Stomach (tissue), 8 donors: ENCODE measurements at regions not wholly inside any gene's neighbourhood (a gene's known extent, or its start where the extent isn't known, plus 50 kb on each side); places are given as distances from the start of the nearest gene placed in this dataset.

Source experiments
- DNase-seq, 2 donors: peaks; one replicate each; pipeline versions ENCODE4 v3.0.0 to v3.0.0-alpha.2; 2013 to 2019
- H3K27ac ChIP-seq, 5 donors: fragments of 200-600 bp in 4 of 5; sonication (generic) in 4 of 5; one replicate each; pipeline ENCODE4 v1.5.1; 2013 to 2019; ENCODE audit warnings: mild to moderate bottlenecking in 1 of 5, moderate library complexity in 1 of 5
- H3K27me3 ChIP-seq, 3 donors: fragments of 200-600 bp; sonication (generic); one replicate each; pipeline ENCODE4 v1.5.1; 2017 to 2019; ENCODE audit warnings: mixed run types in 1 of 3
- H3K36me3 ChIP-seq, 4 donors: fragments of 200-600 bp; sonication (generic); 1 replicate in 3 of 4; 2 replicates in 1 of 4; pipeline ENCODE4 v1.5.1; 2016 to 2019
- H3K4me1 ChIP-seq, 4 donors: fragments of 200-600 bp; sonication (generic); one replicate each; pipeline ENCODE4 v1.5.1; 2016 to 2019
- H3K4me3 ChIP-seq, 4 donors: fragments of 200-600 bp; sonication (generic) in 3 of 4; one replicate each; pipeline ENCODE4 v1.5.1; 2016 to 2019; ENCODE audit warnings: mild to moderate bottlenecking in 1 of 4
- H3K9me3 ChIP-seq, 4 donors: fragments of 200-600 bp; sonication (generic); one replicate each; pipeline ENCODE4 v1.5.1; 2016 to 2019
- EP300 ChIP-seq: sonication (generic); formaldehyde crosslinking; IDR thresholded peaks from one replicate; pipeline ENCODE4 v1.6.1; 2017; ENCODE audit warnings: antibody characterized with exemption
- POLR2A ChIP-seq, 4 donors: fragments of 450-650 bp; IDR thresholded peaks; one replicate each; pipeline ENCODE4 v1.6.1; 2016; ENCODE audit warnings: antibody characterized with exemption in 4 of 4, control low read depth in 2 of 4, mild to moderate bottlenecking in 1 of 4, moderate library complexity in 1 of 4
- POLR2AphosphoS5 ChIP-seq, 3 donors: sonication (generic); formaldehyde crosslinking; IDR thresholded peaks; one replicate each; pipeline ENCODE4 v1.6.1; 2016; ENCODE audit warnings: antibody characterized with exemption in 3 of 3
- WGBS, 5 donors: extraction: QIAGEN DNeasy Blood & Tissue Kit in 3 of 5; methylation state at CpG; one replicate each; pipeline versions ENCODE4 v1.1.5 to v1.1.7; 2013 to 2018; 5-methylcytosine and 5-hydroxymethylcytosine counted together
- intact Hi-C: fragments of 100-400 bp; cut with DNase I; formaldehyde crosslinking; loops from one replicate; pipeline ENCODE4 v1.15.1; 2023; ENCODE audit warnings: low total_unique reads
- TF ChIP-seq, protein P1 (sequence below), 7 experiments: fragments of 450-650 bp in 4 of 7; fragments of 200-600 bp in 3 of 7; sonication (generic) in 3 of 7; IDR thresholded peaks; one replicate each; pipeline ENCODE4 v1.5.1; 2016 to 2019; ENCODE audit warnings: antibody characterized with exemption in 7 of 7, control low read depth in 2 of 7, mild to moderate bottlenecking in 1 of 7
- donor health status: healthy with polysubstance abuse.
- donor health status: Bipolar disorder and iron deficiency.
- donor health status: healthy.

DNA sequence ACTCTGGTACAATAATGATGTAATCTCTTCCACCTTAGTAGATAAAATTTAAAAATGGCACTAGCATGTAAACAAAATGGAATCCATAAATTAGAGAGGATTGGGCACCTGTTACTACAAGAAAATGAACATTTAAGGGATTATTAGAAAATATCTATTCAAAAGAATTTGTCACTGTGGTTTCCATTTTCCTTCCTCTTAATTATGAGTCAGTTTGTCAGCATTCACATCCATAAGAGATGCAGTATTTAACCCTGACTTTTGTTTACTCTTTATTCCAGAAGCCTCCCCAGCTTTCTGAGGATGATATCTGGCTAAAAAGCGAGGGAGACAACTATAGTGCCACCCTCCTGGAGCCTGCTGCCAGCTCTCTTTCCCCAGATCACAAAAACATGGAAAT, 72.1 kb downstream of the C9orf152 start:
- Histone ChIP-seq H3K4me3 (no peak overlapping the region), H3K36me3 (peaks cover 8 to 33% (median 28%) of the 10 kb centered on the region in 4 donors), H3K4me1 (peaks cover 0 to 32% (median 17%) of the 10 kb centered on the region in 4 donors), H3K27ac (no peak overlapping the region), H3K27me3 (no peaks in the 10 kb centered on the region), H3K9me3 (no peaks in the 10 kb centered on the region)
- no peak for DNase-seq
- 91 to 100% (median 93%) methylated on average over 1 of the region's 1 CpG for WGBS, 5 donors
- intact Hi-C loops = no loop called here
- no peak for TF ChIP-seq POLR2A (IDR thresholded peaks at IDR 0.05)
- TF ChIP-seq EP300 = no peak
- no peak for TF ChIP-seq POLR2AphosphoS5 (IDR thresholded peaks at IDR 0.05)
- TF ChIP-seq, protein P1, sequence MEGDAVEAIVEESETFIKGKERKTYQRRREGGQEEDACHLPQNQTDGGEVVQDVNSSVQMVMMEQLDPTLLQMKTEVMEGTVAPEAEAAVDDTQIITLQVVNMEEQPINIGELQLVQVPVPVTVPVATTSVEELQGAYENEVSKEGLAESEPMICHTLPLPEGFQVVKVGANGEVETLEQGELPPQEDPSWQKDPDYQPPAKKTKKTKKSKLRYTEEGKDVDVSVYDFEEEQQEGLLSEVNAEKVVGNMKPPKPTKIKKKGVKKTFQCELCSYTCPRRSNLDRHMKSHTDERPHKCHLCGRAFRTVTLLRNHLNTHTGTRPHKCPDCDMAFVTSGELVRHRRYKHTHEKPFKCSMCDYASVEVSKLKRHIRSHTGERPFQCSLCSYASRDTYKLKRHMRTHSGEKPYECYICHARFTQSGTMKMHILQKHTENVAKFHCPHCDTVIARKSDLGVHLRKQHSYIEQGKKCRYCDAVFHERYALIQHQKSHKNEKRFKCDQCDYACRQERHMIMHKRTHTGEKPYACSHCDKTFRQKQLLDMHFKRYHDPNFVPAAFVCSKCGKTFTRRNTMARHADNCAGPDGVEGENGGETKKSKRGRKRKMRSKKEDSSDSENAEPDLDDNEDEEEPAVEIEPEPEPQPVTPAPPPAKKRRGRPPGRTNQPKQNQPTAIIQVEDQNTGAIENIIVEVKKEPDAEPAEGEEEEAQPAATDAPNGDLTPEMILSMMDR (IDR thresholded peaks at IDR 0.05) = no peak

DNA sequence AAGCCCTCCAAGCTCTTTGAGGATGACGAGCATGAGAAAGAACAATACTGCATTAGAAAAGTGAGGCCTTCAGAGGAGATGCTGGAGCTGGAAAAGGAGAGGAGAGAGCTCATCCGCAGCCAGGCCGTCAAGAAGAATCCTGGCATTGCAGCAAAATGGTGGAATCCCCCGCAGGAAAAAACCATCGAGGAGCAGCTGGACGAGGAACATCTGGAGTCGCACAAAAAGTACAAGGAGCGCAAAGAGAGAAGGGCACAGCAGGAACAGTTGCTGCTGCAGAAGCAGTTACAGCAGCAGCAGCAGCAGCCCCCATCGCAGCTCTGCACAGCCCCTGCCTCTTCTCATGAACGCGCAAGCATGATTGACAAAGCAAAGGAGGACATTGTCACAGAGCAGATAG, 71.2 kb downstream of the C9orf152 start:
- Histone ChIP-seq H3K4me1 (peaks cover 0 to 38% (median 26%) of the 10 kb centered on the region in 4 donors), H3K4me3 (no peak overlapping the region), H3K27ac (peak overlapping the region in 1 of 5 donors; percentile 11), H3K36me3 (peaks cover 8 to 33% (median 28%) of the 10 kb centered on the region in 4 donors), H3K27me3 (no peaks in the 10 kb centered on the region), H3K9me3 (no peaks in the 10 kb centered on the region)
- DNase-seq = no peak
- intact Hi-C loops = no loop called here
- WGBS, 5 donors = 72 to 89% (median 80%) methylated on average over 11 of the region's 11 CpGs
- TF ChIP-seq, protein P1 (IDR thresholded peaks at IDR 0.05) = no peak
- TF ChIP-seq POLR2AphosphoS5 (IDR thresholded peaks at IDR 0.05) = no peak
- TF ChIP-seq POLR2A (IDR thresholded peaks at IDR 0.05) = no peak
- no peak for TF ChIP-seq EP300

DNA sequence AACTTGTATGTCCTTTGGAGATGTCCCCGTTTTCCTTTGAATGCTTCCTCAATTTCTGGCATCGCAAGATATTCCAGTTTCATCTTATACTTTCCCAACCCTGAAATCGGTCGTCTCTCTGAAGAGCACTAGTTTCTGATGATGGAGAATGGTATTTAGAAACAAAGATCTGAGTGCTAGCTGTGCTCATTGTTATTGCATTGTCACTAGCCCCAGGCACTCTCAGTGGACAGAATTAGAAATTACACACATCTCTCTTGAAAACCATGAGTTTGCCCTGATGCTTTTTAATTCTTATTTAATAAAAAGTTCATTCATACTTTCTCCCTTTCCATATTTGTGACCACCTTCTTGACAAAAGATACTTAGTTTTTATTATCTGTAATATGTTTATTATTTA, 67.7 kb downstream of the C9orf152 start:
- H3K27me3 ChIP-seq = no peaks in the 10 kb centered on the region
- intact Hi-C loops = no loop called here
- H3K4me3 ChIP-seq = no peak overlapping the region
- H3K4me1 ChIP-seq = peaks cover 8 to 50% (median 30%) of the 10 kb centered on the region in 4 donors
- DNase-seq = no peak
- no peak overlapping the region for H3K27ac ChIP-seq
- TF ChIP-seq, protein P1 (IDR thresholded peaks at IDR 0.05) = no peak
- no peak for TF ChIP-seq POLR2AphosphoS5 (IDR thresholded peaks at IDR 0.05)
- no peak for TF ChIP-seq POLR2A (IDR thresholded peaks at IDR 0.05)
- no peak for TF ChIP-seq EP300
- 84 to 93% (median 90%) methylated on average over 4 of the region's 4 CpGs for whole genome bisulfite sequencing, 5 donors
- no peaks in the 10 kb centered on the region for H3K9me3 ChIP-seq
- H3K36me3 ChIP-seq = peaks cover 8 to 33% (median 28%) of the 10 kb centered on the region in 4 donors

DNA sequence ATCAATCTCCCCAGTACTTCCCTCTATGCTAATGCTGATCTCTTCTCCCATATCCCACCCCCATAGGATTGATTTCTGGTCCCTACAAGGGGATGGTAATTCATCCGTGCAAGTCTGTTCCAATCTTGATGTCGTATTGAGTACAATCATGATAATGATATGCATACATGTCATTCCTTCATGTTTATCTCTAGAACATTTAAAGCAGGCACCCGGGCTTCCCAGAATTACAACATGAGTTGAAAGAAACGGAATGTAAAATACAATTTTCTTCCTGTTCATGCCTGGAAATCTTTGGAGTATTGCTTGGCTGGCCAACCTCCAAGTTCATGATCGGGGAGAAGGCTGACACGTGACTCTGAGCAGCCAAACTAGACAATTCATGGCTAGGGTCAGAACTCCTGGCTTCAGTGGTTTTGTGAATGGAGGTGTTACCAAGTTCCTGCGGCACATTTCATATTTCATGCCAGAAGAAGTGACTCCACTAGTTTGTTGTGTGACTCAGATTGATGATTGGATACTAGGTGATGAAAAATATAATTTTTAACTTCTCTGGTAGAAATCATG, 66.6 kb downstream of the C9orf152 start:
- H3K27me3 ChIP-seq = no peaks in the 10 kb centered on the region
- no peaks in the 10 kb centered on the region for H3K9me3 ChIP-seq
- H3K27ac ChIP-seq = peak overlapping the region in 4 of 5 donors; percentile 34 to 71 (median 55)
- peaks cover 8 to 29% (median 26%) of the 10 kb centered on the region in 4 donors for H3K36me3 ChIP-seq
- no peak overlapping the region for H3K4me3 ChIP-seq
- no peak for TF ChIP-seq POLR2A (IDR thresholded peaks at IDR 0.05)
- TF ChIP-seq POLR2AphosphoS5 (IDR thresholded peaks at IDR 0.05) = peak in 1 of 3 donors; percentile 69
- H3K4me1 ChIP-seq = peaks cover 8 to 51% (median 30%) of the 10 kb centered on the region in 4 donors
- intact Hi-C loops = no loop called here
- no peak for DNase-seq
- 30 to 51% (median 44%) methylated on average over 7 of the region's 7 CpGs for WGBS, 5 donors

DNA sequence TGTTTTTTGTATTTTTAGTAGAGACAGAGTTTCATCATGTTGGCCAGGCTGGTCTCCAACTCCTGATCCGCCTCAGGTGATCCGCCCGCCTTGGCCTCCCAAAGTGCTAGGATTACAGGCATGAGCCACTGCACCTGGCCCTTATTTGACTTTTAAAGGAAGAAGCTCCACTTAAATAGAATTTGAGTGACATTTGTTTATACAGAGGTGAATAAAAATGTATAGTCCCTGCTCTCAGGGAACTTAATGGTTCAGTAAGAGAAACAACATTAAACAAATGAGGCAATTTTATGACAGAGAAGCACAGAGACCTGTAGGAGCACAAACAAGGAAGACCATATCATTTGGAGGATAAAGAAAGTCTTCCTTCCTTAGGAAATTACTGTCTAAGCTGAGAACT, 65.7 kb downstream of the C9orf152 start:
- no peak overlapping the region for H3K4me3 ChIP-seq
- peaks cover 8 to 19% (median 16%) of the 10 kb centered on the region in 4 donors for H3K36me3 ChIP-seq
- peaks cover 8 to 49% (median 30%) of the 10 kb centered on the region in 4 donors for H3K4me1 ChIP-seq
- TF ChIP-seq POLR2A (IDR thresholded peaks at IDR 0.05) = no peak
- no peak for TF ChIP-seq EP300
- no peak for TF ChIP-seq POLR2AphosphoS5 (IDR thresholded peaks at IDR 0.05)
- TF ChIP-seq, protein P1 (IDR thresholded peaks at IDR 0.05) = no peak
- WGBS, 5 donors = 75 to 98% (median 95%) methylated on average over 3 of the region's 3 CpGs
- H3K9me3 ChIP-seq = no peaks in the 10 kb centered on the region
- no peaks in the 10 kb centered on the region for H3K27me3 ChIP-seq
- no peak for DNase-seq
- intact Hi-C loops = no loop called here
- H3K27ac ChIP-seq = peak overlapping the region in 3 of 5 donors; percentile 7 to 71 (median 60)
